ENCODE measurements at regions not wholly inside any gene's neighbourhood (a gene's known extent, or its start where the extent isn't known, plus 50 kb on each side); places are given as distances from the start of the nearest gene placed in this dataset.
"Not testable (repeated sequence)": the region's sequence is repeated elsewhere in the genome, so short reads cannot be mapped to it uniquely, and the experiment has no call there.

DNA sequence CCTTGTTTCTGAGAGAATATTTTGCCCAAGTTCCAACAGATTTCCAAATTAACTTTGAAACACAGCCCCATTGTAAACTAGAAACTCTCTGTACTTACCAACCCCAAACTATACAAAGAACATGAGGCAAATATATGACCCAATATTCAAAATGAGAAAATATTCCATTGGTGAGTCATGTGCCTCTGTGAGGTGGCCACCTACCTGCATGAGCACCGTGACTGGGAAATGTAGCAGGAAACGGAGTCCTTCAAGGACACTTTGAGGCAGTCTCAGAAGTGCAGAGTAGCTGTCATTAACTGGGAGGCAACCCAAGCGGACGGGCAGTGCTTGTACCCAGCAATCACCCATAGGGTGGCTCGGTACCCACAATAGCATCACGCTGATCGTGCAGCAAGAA, 335.5 kb upstream of the NOX3 start:
- no peak for DNase-seq (ENCODE audit: low read depth, low spot score)

DNA sequence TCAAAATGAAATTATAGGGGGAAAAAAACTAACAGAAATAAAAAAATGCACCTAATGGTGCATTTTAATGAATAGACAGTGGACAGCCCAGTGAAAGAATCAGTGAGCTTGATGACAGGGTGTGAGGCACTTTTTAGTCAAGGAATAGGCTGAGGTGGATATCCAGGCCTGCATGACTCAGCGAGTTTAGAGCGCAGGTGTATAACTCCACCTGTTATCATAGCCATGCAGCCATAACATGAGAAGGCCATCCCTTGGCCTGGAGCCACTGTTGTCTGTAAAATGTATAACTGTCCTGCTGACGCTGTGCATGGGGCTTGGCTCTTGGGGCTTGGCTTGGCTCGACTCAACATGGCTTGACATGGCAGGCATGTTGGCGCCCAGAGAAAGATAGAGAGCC, 331.5 kb upstream of the NOX3 start:
- DNase-seq (ENCODE audit: low read depth, low spot score) = no peak

DNA sequence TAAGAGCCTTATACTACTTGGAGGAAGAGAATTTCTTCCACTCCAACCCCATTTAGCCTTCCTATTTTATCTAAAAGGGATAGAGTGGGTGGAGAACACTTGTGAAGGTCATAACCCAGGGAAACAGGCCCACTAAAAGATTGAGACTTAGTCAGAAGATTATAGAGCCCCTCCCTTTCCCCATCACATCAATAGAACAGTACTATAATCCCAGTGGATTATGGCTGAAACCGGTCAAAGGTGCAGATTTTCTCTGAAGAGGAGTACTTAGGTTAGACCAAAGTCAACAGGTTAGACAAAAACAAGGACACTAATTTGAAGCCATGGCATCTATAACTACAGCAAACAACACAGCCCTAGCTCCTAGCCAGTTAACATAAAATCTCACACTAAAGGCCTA, 330.9 kb upstream of the NOX3 start:
- DNase-seq (ENCODE audit: low read depth, low spot score) = no peak

DNA sequence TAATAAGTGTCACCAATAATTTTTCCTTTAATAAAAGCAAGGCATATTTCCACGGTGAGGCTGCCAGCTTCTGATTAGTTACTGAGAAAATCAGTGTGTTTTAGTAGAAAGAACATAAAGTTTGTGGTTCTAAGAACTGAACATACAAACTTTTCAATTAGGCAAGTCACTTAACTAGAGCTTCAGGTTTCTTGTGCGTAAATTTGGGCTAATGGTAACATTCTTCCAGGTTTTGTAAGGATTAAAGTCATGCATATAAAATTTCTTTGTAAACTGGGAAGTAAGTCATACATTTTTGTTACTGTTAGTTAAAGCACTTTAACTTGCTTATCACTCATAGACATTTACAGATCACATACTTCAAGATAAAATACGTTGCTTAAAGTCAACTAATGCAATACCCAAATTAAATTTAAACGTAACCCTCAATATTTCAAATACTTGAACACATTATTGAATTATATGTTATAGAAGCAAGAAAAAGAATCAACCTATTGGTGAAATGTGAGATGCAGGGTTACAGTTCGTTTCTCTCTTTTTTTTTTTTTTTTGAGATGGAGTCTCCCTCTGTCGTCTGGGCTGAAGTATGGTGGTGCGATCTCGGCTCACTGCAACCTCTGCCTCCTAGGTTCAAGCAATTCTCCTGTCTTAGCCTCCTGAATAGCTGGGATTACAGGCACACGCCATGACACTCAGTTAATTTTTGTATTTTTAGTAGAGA, 327.3 kb upstream of the NOX3 start:
- DNase-seq (ENCODE audit: low read depth, low spot score) = no peak

DNA sequence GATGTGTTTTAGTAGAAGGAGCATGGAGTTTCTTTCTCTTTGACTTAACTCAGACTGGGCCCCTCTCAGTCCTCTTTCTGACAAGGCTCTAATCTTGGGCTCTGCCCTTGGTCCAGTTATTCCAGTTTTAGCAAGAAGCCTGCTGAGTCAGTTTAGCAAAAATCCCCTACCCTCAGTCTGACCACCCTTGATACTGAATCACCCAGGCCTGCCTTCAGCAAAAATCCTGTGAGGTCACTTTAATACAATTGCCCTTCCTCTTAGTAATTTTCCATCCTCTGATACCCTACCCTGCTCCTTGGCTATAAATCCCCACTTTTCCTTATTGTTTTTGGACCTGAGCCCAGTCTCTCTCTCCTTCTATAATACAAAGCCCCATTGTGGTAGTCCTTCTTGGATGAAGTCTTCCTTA, 326.7 kb upstream of the NOX3 start:
- peak; percentile 93 for DNase-seq (ENCODE audit: low read depth, low spot score)

DNA sequence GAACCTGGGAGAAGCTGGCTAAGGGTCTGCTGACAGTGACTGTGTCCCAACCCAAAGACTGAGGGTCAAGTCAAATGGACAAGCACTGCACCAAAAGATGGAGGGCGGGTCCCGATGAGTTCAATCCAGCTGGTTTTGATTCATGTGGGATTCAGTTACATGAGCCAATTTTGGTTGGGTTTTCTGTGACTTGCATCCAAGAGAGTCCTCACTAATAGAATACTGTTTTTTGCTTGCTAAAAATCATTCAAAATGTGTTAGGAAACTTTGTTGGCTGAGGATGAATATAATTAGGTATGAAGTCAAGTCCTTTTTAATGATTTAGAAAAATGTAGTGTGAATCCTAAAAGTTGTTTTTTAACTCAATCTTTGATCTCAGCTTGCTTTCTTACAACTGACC, 323.8 kb upstream of the NOX3 start:
- DNase-seq (ENCODE audit: low read depth, low spot score) = no peak

DNA sequence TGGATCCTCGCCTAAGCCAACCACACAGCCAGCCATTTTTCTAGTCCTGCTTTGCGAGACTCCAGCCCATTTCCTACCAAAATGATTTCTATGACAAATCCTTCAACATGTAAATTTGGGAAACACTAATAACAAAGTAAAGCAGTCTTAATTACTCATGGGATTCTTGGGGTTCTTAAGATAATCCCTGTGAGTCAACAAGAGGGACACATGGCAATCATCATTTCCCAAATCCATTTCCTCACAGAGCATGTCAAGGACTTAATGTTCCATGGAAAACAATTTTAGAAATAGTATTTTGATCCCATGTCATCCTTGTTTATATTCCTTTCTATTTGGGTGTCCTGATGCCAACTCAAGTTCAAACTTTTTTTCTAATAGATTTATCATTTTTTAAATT, 322.7 kb upstream of the NOX3 start:
- no peak for DNase-seq (ENCODE audit: low read depth, low spot score)

DNA sequence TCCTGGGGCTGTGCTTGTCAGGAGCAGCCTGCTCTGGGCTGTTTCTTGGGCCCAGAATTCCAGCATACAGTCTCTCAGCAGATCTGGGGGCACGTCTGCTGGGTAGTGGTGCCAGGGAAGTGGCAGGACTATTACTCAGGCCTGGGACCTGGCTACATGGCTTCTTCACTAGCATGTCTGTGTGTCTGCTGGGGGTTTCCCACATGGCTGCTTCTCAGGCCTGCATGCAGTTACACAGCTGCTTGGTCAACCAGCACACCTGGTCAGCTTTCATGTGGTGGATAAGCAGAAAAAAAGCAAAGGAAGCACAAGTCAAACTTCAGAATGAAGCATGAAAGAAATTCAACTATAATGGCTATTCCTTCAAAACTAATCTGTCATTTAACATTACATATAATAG, 316.2 kb upstream of the NOX3 start:
- DNase-seq (ENCODE audit: low read depth, low spot score) = no peak

DNA sequence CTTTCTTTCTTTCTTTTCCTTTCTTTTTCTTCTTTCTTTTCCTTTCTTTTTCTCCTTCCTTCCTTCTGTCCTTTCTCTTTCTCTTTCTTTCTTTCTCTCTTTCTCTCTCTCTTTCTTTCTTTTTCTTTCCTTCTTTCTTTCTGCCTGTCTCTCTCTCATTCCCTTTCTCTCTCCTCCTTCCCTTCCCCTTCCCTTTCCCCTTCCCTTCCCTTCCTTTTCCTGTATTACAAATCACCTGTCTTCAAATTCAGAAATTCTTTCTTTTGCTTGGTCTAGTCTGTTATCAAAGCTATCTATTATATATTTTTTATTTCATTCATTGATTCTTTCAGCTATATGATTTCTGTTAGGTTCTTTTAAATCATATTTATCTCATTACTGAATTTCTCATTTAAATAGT, 315.2 kb upstream of the NOX3 start:
- no peak for DNase-seq (ENCODE audit: low read depth, low spot score)

DNA sequence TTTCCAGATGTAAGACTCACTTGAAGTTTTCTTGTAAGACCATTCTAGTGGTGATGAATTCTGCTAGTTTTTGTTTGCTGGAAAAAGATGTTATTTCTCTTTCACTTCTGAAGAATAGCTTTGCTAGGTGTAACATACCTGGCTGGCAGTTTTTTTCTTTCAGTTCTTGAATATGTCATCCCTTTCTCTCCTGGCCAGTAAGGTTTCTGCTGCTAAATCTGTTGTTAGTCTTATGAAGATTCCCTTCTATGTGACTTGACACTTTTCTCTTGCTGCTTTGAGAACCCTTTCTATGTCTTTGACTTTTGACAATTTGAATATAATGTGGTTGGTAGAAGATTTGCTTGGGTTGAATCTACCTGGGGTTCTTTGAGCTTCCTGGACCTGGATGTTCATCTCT, 314.7 kb upstream of the NOX3 start:
- DNase-seq (ENCODE audit: low read depth, low spot score) = no peak

DNA sequence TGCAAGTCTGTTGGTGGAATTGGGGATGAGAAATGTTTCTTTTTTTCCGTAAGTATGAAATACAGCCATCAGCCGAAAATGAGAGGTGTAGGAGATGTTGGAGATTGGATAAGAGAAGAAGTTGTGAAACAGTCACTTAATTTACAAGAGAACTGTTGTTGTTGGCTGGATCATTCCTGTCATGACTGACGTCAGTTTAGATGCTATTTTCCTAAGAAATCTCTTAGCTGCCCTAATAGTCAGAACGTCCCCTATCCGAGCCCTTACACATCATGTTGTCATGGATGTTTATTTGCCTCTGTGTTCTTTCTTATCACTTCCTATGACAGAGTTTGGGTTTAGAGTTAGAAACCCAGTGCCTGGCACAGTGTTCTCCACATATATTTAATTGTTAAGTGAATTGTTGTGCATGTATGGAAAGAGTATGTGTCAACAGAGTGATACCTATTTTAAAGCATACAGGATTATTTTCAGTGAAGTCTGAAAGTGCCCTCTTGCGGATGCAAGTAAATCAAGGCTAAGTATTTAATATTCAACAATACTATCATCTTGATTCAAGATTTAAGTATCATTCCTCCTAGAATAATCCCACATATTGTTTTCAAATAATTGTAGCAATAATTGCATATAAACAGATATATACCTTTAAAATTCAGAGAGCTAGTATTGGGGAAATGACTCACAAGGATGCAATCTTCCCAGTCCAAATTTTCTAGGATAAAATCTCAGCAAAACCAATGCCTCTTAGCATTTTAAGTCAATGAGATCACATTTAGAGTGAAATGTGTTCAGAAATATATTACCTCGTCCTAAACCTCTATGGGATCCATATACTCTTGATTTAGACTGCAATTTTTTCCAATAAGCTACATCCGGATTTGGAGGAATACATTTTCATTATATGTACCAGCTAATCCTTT, 309.9 kb upstream of the NOX3 start:
- peak; percentile 11 for DNase-seq (ENCODE audit: low read depth, low spot score)

DNA sequence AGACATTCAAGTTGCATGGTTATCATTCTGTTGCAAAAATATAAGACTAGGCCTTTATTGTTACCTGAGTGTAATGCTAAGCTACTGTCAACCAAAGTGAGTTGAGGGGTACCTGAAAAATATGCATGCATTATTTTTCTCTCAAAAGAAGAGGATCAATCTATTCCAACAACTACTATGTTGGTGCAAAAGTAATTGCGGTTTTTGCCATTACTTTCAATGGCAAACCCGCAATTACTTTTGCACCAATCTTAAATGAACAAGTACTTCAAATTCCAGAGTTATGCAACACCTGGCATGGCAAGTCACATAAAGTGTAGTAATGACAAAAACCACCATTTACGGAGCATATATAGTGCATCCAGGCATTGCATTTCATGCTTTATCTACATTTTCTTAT, 307.0 kb upstream of the NOX3 start:
- no peak for DNase-seq (ENCODE audit: low read depth, low spot score)

DNA sequence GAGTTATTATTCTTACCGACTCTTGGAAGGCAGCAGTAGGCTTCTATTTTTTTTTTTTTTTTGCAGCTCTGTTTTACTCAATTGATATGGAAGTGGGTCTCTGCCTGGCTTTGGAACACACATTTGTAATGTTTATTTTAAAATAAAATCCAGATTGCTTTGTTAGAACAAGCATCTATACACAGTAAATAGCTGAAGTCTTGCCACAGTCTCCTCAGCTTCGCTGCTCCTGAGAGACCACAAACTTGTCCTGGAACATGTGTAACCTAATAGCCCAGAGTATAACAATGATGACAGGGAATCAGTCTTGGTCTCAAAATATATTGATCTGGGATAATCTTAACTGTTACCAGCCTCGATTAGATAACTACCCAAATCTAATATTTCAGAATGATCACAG, 299.8 kb upstream of the NOX3 start:
- no peak for DNase-seq (ENCODE audit: low read depth, low spot score)

DNA sequence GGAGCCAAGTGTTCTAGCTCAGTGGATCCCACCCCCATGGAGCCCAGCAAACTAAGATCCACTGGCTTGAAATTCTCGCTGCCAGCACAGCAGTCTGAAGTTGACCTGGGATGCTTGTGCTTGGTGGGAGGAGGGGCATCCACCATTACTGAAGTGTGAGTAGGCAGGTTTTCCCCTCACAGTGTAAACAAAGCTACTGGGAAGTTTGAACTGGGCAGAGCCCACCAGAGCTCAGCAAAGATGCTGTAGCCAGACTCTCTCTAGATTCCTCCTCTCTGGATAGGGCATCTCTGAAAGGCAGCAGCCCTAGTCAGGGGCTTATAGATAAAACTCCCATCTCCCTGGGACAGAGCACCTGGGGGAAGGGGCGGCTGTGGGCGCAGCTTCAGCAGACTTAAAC, 293.1 kb upstream of the NOX3 start:
- not testable (repeated sequence) for DNase-seq (ENCODE audit: low read depth, low spot score)

DNA sequence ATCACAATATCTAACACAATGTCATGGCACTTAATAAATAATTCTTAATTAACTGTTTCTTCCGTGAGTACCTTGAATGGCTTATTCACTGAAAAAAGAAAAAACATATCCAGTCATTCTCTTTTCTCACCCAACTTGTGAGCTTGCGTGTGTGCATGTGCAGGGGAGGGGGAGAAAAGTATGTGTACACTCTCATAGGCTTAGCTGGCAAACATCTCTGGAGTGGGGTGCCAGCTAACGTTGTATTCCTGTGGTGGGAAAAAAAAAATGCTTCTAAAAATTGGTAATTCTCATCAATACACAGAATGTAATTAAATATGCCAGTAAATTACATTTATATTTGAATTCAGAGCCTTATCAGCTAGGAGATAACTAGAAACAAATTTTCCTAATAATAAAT, 291.9 kb upstream of the NOX3 start:
- no peak for DNase-seq (ENCODE audit: low read depth, low spot score)

DNA sequence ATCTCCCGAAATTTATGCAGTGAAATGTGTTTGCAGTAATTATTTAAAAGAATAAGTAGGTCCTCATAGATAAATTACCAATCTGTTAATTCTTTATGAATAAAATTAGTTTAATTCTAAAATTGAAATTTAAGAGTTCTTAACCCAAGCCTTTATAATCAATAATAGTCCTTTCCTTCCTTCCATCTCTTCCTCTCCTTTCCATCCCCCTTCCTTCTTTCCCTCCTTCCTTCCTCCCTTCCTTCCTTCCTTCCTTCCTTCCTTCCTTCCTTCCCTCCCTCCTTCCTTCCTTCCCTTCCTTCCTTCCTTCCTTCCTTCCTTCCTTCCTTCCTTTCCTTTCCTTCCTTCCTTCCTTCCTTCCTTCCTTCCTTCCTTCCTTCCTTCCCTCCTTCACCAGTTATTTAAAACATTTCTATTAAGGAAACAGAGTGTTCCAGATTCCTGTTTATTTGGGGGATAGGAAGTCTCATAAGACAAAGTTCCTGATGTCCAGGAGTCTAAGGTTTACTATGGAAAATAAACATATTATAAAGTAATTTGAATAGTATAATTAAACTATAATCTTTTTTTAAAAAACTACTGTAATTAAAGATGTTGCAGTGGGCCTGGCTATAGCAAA, 285.3 kb upstream of the NOX3 start:
- DNase-seq (ENCODE audit: low read depth, low spot score) = no peak

DNA sequence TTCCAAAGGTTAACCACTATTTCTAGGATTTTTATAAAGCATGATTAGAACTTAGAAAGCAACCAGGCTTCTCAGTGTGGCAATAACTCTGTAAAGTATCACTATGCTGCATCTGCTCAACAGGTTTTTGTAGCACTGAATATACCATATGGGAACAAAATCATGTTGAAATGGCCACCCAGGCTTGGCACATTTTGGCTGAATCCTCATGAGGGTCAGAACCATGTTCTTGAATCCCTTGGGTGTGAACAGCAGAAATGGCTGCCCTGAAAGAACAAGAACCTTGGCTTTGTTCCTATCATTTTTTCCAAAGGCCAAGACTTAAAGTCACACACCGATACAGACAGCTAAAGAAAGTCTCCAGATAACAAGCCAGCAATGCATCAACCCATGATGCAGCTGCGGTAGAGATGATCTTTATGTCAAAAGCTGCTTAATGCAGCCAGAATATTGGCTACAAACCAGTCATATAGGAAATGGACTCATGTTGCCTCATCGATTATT, 283.0 kb upstream of the NOX3 start:
- no peak for DNase-seq (ENCODE audit: low read depth, low spot score)

DNA sequence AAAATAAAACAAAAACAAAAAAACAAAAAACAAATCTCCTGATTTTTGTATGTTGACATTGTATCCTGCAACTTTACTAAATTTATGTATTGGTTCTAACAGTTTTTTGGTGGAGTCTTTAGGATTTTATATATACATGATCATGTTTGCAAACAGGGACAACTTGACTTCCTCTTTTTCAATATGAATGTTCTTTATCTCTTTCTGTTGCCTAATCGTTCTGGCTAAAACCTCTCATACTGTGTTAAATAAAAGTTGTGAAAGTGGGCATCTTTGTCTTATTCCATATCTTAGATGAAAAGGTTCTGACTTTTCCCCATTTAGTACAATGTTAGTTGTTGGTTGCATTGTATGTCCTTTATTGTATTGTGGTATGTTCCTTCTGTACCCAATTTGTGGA, 261.7 kb upstream of the NOX3 start:
- DNase-seq (ENCODE audit: low read depth, low spot score) = no peak

DNA sequence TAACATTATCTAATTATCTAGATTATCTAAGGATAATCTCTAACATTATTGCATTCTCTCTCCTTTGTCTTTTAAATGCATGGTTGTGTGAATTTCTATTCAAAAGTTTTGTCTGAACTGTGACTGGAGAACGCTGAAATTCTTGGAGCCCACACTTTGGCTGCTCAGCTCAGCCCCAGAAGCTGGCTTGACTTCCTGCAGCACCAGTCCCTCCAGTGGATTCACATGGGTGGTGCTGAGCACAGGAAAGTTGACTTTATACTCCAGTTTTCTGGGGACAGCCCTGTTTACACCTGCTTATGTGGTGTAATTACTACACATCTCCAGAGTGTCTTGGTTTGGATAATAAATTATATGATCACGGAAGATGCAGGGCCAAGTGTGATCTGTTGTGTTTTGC, 255.1 kb upstream of the NOX3 start:
- no peak for DNase-seq (ENCODE audit: low read depth, low spot score)

DNA sequence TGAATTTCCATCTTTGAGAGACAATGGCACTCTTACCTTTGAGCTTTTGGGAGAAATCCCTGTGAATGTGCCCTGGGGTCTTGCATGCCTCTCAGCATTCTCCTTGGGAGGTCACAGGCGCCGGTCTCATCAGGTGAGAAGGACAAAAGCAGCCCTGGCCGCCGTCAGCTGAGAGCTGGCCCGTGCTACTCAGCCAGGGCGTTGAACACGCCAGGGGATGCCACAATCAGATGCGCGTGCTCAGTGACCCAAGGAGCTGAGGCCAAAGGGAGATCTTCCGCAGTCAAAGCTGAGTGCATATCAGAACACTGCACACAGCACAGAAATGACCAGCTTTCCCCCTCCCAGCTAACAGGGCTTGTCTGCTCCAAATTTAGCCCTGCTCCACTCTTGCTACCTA, 253.6 kb upstream of the NOX3 start:
- DNase-seq (ENCODE audit: low read depth, low spot score) = no peak

DNA sequence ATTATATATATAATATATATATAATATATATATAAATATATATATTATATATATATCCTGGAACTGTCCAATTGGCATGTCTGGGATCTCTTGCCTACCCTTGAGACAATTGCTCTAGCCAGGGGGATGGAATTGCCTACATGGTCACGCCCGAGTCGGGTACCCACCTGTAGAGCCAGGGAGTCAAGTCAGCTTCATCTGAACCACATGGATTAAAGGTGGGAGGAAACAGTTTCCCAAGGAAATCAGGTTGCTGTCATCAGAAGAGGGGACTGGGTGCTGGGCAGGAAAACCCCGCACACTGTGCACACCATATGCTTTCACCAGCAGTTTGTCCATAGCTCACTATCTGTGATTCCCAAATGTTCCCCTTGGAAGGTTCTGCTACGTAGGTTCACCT, 252.5 kb upstream of the NOX3 start:
- no peak for DNase-seq (ENCODE audit: low read depth, low spot score)

DNA sequence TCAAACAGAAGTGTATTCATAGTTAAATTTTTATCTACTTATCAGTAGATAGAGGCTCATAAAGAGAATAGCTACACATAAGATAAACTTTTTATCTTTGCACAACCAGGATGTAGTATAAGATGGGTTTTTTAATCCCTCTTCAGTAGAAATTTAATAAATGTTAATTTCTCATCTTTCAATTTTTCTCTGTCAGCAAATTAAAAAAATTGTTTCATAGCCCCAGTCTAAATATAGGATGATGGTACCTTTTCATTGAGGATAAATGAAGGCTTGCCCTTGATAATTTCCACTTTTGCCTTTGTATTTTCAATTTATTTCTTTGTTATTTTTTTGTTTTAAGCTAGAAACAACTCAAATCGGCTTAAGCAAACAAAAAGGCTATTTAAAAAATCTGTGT, 251.2 kb upstream of the NOX3 start:
- no peak for DNase-seq (ENCODE audit: low read depth, low spot score)

Measured in pulmonary artery endothelial cell (primary cell).